ENCODE measurements at regions not wholly inside any gene's neighbourhood (a gene's known extent, or its start where the extent isn't known, plus 50 kb on each side); places are given as distances from the start of the nearest gene placed in this dataset.

- Histone ChIP-seq H3K9me3 (replicated peaks; ENCODE audit: low read length) (no peaks in the 10 kb centered on the region), H3K27me3 (ENCODE audit: control insufficient read depth, insufficient read depth, low read length) (no peaks in the 10 kb centered on the region), H3K4me1 (ENCODE audit: control insufficient read depth, insufficient read depth, low read length) (peaks cover 14% of the 10 kb centered on the region), H3K36me3 (ENCODE audit: insufficient read depth, low read length) (no peaks in the 10 kb centered on the region), H3K4me2 (ENCODE audit: low read length) (no peak overlapping the region), H3K9ac (ENCODE audit: low read depth, low read length) (no peak overlapping the region), H3K4me3 (ENCODE audit: low read length) (no peak overlapping the region)
These were observed 195.2 kb upstream of the LRFN2 start for GRCh38 chr6:40782355-40782754.

DNA sequence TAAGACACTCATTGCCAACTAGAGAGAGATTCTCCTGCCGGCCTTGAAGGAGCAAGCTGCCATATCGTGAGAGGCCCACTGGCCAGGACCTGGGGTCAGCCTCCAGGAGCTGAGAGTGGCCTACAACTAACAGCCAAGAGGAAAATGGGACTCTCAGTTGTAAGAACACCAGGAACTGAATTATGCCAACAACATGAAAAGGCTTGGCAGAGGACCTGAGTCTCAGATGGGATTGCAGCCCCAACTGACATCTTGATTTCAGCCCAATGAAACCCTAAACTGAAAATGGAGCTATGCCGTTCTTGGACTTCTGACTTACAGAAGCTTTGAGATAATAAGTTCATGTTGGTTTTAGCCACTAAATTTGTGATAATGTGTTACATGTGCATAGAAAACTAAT, 193.5 kb upstream of the LRFN2 start:
- peaks cover 14% of the 10 kb centered on the region for H3K4me1 ChIP-seq (ENCODE audit: control insufficient read depth, insufficient read depth, low read length)
- no peaks in the 10 kb centered on the region for H3K9me3 ChIP-seq (replicated peaks; ENCODE audit: low read length)
- H3K36me3 ChIP-seq (ENCODE audit: insufficient read depth, low read length) = no peaks in the 10 kb centered on the region
- no peak overlapping the region for H3K4me2 ChIP-seq (ENCODE audit: low read length)
- H3K27me3 ChIP-seq (ENCODE audit: control insufficient read depth, insufficient read depth, low read length) = no peaks in the 10 kb centered on the region
- no peak overlapping the region for H3K9ac ChIP-seq (ENCODE audit: low read depth, low read length)
- H3K4me3 ChIP-seq (ENCODE audit: low read length) = no peak overlapping the region

DNA sequence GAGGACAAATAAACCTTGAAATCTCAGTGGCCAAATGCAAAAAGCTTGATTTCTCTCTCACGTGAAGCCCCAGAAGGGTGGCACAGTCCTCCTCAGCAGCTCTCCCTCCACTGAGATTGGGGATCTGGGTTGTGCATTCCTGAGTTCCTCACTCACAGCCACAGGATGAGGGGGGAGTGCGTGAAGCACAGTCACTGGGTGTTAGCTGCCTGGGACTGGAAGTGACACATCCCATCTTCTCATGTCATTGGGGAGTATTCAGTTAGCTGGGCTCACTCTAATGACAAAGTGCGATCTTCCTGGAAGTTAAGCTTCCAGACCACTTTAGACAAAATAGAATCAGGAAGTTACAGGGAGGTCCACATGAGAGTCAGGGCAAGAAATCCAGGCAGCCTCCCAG, 192.2 kb upstream of the LRFN2 start:
- Histone ChIP-seq H3K4me1 (ENCODE audit: control insufficient read depth, insufficient read depth, low read length) (peaks cover 14% of the 10 kb centered on the region), H3K36me3 (ENCODE audit: insufficient read depth, low read length) (no peaks in the 10 kb centered on the region), H3K4me3 (ENCODE audit: low read length) (no peak overlapping the region), H3K4me2 (ENCODE audit: low read length) (peak overlapping the region; percentile 40), H3K9ac (ENCODE audit: low read depth, low read length) (no peak overlapping the region), H3K27me3 (ENCODE audit: control insufficient read depth, insufficient read depth, low read length) (peaks cover 4% of the 10 kb centered on the region), H3K9me3 (replicated peaks; ENCODE audit: low read length) (no peaks in the 10 kb centered on the region)

DNA sequence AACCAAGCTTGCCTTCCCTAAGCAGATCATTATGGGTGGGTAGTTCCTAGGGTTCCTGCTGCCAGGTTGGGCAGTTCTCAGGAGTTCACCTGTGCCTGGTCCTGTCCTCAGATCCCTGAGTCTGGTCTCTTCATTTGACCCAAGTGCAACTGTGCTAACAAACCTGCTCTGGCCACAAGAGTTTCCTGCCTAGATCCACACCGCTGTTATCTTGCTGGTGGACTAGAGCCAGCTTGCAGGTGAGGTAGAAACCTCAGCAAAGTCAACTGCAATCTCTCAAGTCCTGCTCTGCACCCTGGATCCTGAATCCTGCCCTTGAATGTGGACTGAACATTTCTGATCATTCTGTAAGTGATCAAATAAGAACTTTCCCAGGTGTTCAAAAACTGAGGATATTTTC, 191.8 kb upstream of the LRFN2 start:
- H3K36me3 ChIP-seq (ENCODE audit: insufficient read depth, low read length) = no peaks in the 10 kb centered on the region
- H3K27me3 ChIP-seq (ENCODE audit: control insufficient read depth, insufficient read depth, low read length) = peaks cover 4% of the 10 kb centered on the region
- peaks cover 14% of the 10 kb centered on the region for H3K4me1 ChIP-seq (ENCODE audit: control insufficient read depth, insufficient read depth, low read length)
- H3K9ac ChIP-seq (ENCODE audit: low read depth, low read length) = no peak overlapping the region
- H3K4me3 ChIP-seq (ENCODE audit: low read length) = no peak overlapping the region
- no peaks in the 10 kb centered on the region for H3K9me3 ChIP-seq (replicated peaks; ENCODE audit: low read length)
- no peak overlapping the region for H3K4me2 ChIP-seq (ENCODE audit: low read length)

DNA sequence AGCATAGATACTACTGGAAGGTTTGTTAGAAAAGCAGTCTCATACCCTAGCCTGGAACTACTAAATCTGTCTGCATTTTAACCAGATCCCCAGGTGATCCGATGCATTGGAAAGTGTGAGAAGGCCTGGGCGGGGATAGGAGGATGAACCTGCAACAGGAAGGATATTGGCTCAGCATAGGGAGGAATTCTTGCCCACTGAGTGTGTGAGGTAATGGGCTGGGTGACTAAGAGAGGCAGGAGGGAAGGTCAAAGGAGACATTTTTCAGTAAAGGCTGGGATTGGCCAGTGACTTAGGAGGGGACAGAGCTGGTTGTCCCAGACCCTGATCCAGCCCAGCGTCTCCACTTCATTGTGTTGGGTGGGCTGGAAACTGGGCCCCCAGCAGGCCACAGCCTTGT, 191.0 kb upstream of the LRFN2 start:
- Histone ChIP-seq H3K36me3 (ENCODE audit: insufficient read depth, low read length) (no peaks in the 10 kb centered on the region), H3K4me3 (ENCODE audit: low read length) (no peak overlapping the region), H3K9ac (ENCODE audit: low read depth, low read length) (no peak overlapping the region), H3K27me3 (ENCODE audit: control insufficient read depth, insufficient read depth, low read length) (peaks cover 6% of the 10 kb centered on the region), H3K4me2 (ENCODE audit: low read length) (no peak overlapping the region), H3K9me3 (replicated peaks; ENCODE audit: low read length) (no peaks in the 10 kb centered on the region), H3K4me1 (ENCODE audit: control insufficient read depth, insufficient read depth, low read length) (peaks cover 14% of the 10 kb centered on the region)

DNA sequence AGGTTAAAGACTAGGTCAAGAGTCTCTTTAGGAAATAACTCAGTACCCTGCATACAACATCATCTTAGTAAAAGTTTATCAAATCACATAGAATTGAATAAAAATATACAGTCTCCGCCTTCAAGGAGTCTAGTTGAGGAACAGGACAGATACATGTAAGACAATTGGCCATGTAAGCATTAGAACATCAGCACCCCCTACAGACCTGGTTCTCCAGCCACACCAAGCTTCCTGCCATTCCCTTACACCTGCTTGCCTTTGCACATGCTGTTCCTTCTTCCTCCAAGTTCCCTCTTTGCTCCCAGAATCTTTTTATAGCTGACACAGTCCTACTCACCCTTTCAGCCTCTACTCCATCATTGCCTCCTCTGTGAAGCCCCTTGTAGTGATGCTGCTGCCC, 187.8 kb upstream of the LRFN2 start:
- Histone ChIP-seq H3K9me3 (replicated peaks; ENCODE audit: low read length) (no peaks in the 10 kb centered on the region), H3K9ac (ENCODE audit: low read depth, low read length) (no peak overlapping the region), H3K36me3 (ENCODE audit: insufficient read depth, low read length) (no peaks in the 10 kb centered on the region), H3K4me2 (ENCODE audit: low read length) (no peak overlapping the region), H3K4me1 (ENCODE audit: control insufficient read depth, insufficient read depth, low read length) (peaks cover 14% of the 10 kb centered on the region), H3K27me3 (ENCODE audit: control insufficient read depth, insufficient read depth, low read length) (peaks cover 6% of the 10 kb centered on the region), H3K4me3 (ENCODE audit: low read length) (no peak overlapping the region)

DNA sequence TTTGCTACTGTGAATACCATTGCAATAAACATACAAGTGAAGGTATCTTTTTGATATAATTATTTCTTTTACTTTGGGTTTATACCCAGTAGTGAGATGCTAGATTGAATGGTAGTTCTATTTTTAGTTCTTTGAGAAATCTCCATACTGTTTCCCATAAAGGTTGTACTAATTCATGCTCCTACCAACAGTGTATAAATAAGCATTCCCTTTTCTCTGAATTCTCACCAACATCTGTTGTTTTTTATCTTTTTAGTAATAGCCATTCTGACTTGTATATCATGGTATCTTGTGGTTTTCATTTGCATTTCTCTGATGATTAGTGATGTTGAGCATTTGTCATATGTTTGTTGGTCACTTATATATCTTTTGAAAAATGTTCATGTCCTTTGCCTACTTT, 183.6 kb upstream of the LRFN2 start:
- H3K4me1 ChIP-seq (ENCODE audit: control insufficient read depth, insufficient read depth, low read length) = no peaks in the 10 kb centered on the region
- H3K27me3 ChIP-seq (ENCODE audit: control insufficient read depth, insufficient read depth, low read length) = peaks cover 6% of the 10 kb centered on the region
- H3K9me3 ChIP-seq (replicated peaks; ENCODE audit: low read length) = no peaks in the 10 kb centered on the region
- H3K4me2 ChIP-seq (ENCODE audit: low read length) = no peak overlapping the region
- H3K36me3 ChIP-seq (ENCODE audit: insufficient read depth, low read length) = no peaks in the 10 kb centered on the region
- H3K4me3 ChIP-seq (ENCODE audit: low read length) = no peak overlapping the region
- no peak overlapping the region for H3K9ac ChIP-seq (ENCODE audit: low read depth, low read length)

DNA sequence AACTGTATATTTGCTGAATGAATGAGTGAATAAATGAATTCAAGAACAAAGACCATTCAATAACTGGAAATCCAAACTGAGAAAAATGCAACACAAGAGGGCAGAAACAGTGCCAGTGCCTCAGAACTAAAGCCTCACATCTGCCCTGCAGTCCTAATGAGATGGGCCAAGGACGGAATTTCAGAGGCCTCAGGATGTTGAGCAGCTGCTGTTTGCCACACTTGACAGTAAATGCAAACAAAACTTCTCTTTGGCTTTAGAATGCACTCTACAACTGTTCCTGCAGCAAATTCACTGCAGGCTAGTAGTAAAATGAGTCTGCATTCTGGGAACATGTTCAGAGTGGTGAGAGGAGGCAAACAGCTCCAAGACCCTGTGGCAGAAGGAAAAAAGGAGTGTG, 177.6 kb upstream of the LRFN2 start:
- Histone ChIP-seq H3K4me2 (ENCODE audit: low read length) (no peak overlapping the region), H3K36me3 (ENCODE audit: insufficient read depth, low read length) (no peaks in the 10 kb centered on the region), H3K4me3 (ENCODE audit: low read length) (no peak overlapping the region), H3K9me3 (replicated peaks; ENCODE audit: low read length) (no peaks in the 10 kb centered on the region), H3K27me3 (ENCODE audit: control insufficient read depth, insufficient read depth, low read length) (no peaks in the 10 kb centered on the region), H3K4me1 (ENCODE audit: control insufficient read depth, insufficient read depth, low read length) (no peaks in the 10 kb centered on the region), H3K9ac (ENCODE audit: low read depth, low read length) (no peak overlapping the region)

GRCh38 chr6:40762981-40763380, 175.8 kb upstream of the LRFN2 start:
- H3K27me3 ChIP-seq (ENCODE audit: control insufficient read depth, insufficient read depth, low read length) = no peaks in the 10 kb centered on the region
- no peaks in the 10 kb centered on the region for H3K36me3 ChIP-seq (ENCODE audit: insufficient read depth, low read length)

DNA sequence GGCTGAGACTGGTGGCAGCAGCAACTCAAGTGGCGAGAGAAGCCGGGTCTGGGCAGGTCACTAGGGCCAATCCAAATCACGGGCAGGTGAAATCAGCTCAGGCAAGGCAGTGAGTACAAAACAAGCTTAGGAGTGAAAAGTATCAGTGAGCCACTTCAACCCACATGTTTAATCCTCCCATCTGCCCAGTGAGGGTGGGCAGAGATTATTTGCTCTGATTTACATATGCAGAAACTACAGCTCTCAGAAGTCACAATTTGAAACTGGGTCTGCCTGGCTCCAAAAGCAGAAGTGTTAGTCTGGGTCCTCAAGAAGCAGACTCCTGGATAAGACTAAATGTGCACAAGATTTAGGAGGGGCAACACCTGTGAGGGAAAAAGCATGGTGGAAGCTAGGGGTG, 173.7 kb upstream of the LRFN2 start:
- Histone ChIP-seq H3K27me3 (ENCODE audit: control insufficient read depth, insufficient read depth, low read length) (peaks cover 4% of the 10 kb centered on the region), H3K36me3 (ENCODE audit: insufficient read depth, low read length) (no peaks in the 10 kb centered on the region), H3K9me3 (replicated peaks; ENCODE audit: low read length) (no peaks in the 10 kb centered on the region), H3K4me3 (ENCODE audit: low read length) (no peak overlapping the region), H3K9ac (ENCODE audit: low read depth, low read length) (no peak overlapping the region), H3K4me1 (ENCODE audit: control insufficient read depth, insufficient read depth, low read length) (no peaks in the 10 kb centered on the region), H3K4me2 (ENCODE audit: low read length) (no peak overlapping the region)

More at GRCh38 chr6:40762981-40763380, 175.8 kb upstream of the LRFN2 start:
- H3K4me3 ChIP-seq (ENCODE audit: low read length) = no peak overlapping the region
- H3K9me3 ChIP-seq (replicated peaks; ENCODE audit: low read length) = no peaks in the 10 kb centered on the region
- H3K9ac ChIP-seq (ENCODE audit: low read depth, low read length) = no peak overlapping the region
- no peak overlapping the region for H3K4me2 ChIP-seq (ENCODE audit: low read length)
- no peaks in the 10 kb centered on the region for H3K4me1 ChIP-seq (ENCODE audit: control insufficient read depth, insufficient read depth, low read length)

DNA sequence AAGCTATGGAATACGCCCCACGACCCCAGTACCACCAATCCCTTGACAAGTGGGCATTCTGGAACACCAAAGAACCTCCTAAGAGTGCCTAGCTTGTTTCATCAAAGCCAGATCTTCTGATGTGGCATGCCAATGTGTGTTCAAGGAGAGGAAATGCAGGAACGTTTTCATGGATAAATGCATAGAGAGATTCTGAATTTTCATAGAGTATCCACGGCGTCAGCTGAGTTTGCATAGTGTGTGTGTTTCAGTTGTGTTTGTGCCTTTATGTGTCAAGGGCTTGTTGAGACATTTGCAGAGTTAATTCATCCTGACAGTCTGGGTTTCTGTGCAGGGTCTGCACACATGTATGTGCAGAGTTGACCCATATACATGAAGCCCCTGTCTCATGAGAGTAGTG, 172.7 kb upstream of the LRFN2 start:
- Histone ChIP-seq H3K9me3 (replicated peaks; ENCODE audit: low read length) (no peaks in the 10 kb centered on the region), H3K4me1 (ENCODE audit: control insufficient read depth, insufficient read depth, low read length) (no peaks in the 10 kb centered on the region), H3K4me2 (ENCODE audit: low read length) (no peak overlapping the region), H3K4me3 (ENCODE audit: low read length) (no peak overlapping the region), H3K27me3 (ENCODE audit: control insufficient read depth, insufficient read depth, low read length) (peaks cover 5% of the 10 kb centered on the region), H3K9ac (ENCODE audit: low read depth, low read length) (no peak overlapping the region), H3K36me3 (ENCODE audit: insufficient read depth, low read length) (no peaks in the 10 kb centered on the region)

DNA sequence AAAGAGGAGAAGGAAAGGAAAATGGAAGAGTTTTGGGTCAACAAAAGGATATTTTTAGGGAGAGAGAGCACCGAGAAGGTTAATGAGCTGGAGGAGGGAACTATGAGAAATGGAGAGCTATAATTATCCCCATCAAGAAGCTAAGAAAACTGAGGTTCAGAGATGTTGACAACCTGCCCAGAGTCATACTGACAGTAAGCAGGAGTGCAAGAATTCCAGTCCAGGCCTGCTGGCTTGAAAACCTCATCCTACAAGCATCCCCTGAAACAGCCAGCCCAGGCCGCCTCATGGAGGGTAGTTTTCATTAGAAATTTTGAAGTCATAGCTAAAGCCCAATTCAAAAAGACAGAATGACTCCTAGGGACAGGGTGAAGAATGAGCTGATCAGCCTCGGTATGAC, 172.1 kb upstream of the LRFN2 start:
- no peak overlapping the region for H3K4me2 ChIP-seq (ENCODE audit: low read length)
- peaks cover 5% of the 10 kb centered on the region for H3K27me3 ChIP-seq (ENCODE audit: control insufficient read depth, insufficient read depth, low read length)
- no peak overlapping the region for H3K4me3 ChIP-seq (ENCODE audit: low read length)
- no peaks in the 10 kb centered on the region for H3K4me1 ChIP-seq (ENCODE audit: control insufficient read depth, insufficient read depth, low read length)
- H3K9ac ChIP-seq (ENCODE audit: low read depth, low read length) = no peak overlapping the region
- H3K36me3 ChIP-seq (ENCODE audit: insufficient read depth, low read length) = no peaks in the 10 kb centered on the region
- H3K9me3 ChIP-seq (replicated peaks; ENCODE audit: low read length) = no peaks in the 10 kb centered on the region
